ENCODE measurements at regions not wholly inside any gene's neighbourhood (a gene's known extent, or its start where the extent isn't known, plus 50 kb on each side); places are given as distances from the start of the nearest gene placed in this dataset.

- TF ChIP-seq CTCF (IDR thresholded peaks at IDR 0.05; ENCODE audit: insufficient read depth, low read depth, low read length) = no peak
- no peak for TF ChIP-seq EZH2 (IDR thresholded peaks at IDR 0.05; ENCODE audit: insufficient read depth, low read length)
Observed at GRCh38 chr2:223450246-223450645, 151.9 kb downstream of the SCG2 start.
